Gastrocnemius medialis (tissue), 4 donors: ENCODE measurements at regions not wholly inside any gene's neighbourhood (a gene's known extent, or its start where the extent isn't known, plus 50 kb on each side); places are given as distances from the start of the nearest gene placed in this dataset.

ENCODE experiments used
- POLR2A ChIP-seq, 2 donors: fragments of 450-650 bp; IDR thresholded peaks; one replicate each; pipeline ENCODE4 v1.6.1; 2017; ENCODE audit warnings: antibody characterized with exemption in 2 of 2, mild to moderate bottlenecking in 2 of 2, moderate library complexity in 2 of 2
- TF ChIP-seq, protein P1 (sequence below), 5 experiments: fragments of 450-650 bp in 3 of 5; fragments of 200-600 bp in 2 of 5; sonication (generic) in 2 of 5; IDR thresholded peaks in 4 of 5; conservative IDR thresholded peaks in 1 of 5; 1 replicate in 4 of 5; 2 replicates in 1 of 5; pipeline ENCODE4 v1.5.1; 2016 to 2019; ENCODE audit warnings: antibody characterized with exemption in 5 of 5, mild to moderate bottlenecking in 3 of 5, moderate library complexity in 3 of 5

DNA sequence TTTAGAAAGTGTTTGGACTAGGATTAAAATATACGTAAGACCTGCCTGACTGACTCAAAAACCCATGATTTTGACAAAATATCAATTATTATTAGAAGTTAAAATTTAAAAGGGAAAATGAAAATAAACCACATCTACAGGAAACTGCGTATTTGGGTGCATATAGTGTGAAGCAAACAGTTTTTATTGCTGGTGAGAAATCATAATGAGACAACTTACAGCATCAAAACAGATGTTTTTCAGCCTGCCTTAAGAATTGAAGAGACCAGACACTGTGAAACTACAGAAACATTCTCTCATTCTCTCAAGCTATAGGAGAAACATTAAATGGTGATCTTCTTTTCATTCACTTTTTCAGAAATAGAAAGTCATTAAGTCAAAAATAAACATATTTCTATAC lies 62.9 kb downstream of the RAD51AP2 start:
- TF ChIP-seq, protein P1, sequence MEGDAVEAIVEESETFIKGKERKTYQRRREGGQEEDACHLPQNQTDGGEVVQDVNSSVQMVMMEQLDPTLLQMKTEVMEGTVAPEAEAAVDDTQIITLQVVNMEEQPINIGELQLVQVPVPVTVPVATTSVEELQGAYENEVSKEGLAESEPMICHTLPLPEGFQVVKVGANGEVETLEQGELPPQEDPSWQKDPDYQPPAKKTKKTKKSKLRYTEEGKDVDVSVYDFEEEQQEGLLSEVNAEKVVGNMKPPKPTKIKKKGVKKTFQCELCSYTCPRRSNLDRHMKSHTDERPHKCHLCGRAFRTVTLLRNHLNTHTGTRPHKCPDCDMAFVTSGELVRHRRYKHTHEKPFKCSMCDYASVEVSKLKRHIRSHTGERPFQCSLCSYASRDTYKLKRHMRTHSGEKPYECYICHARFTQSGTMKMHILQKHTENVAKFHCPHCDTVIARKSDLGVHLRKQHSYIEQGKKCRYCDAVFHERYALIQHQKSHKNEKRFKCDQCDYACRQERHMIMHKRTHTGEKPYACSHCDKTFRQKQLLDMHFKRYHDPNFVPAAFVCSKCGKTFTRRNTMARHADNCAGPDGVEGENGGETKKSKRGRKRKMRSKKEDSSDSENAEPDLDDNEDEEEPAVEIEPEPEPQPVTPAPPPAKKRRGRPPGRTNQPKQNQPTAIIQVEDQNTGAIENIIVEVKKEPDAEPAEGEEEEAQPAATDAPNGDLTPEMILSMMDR (IDR thresholded peaks at IDR 0.05 in 4 of 5, conservative IDR thresholded peaks at IDR 0.05 in 1 of 5), result no peak
- TF ChIP-seq POLR2A (IDR thresholded peaks at IDR 0.05), result no peak
